Activated T-helper 9 cell treated with anti-CD3 and anti-CD28 coated beads, Interleukin-2, amount 50 U/mL, for 16 hours (primary cell): ENCODE measurements at regions not wholly inside any gene's neighbourhood (a gene's known extent, or its start where the extent isn't known, plus 50 kb on each side); places are given as distances from the start of the nearest gene placed in this dataset.
A peak's percentile ranks its signal among the peaks of the same experiment; 100 is the strongest.
"Not testable (repeated sequence)": the region's sequence is repeated elsewhere in the genome, so short reads cannot be mapped to it uniquely, and the experiment has no call there.

ENCODE experiments used
- DNase-seq: peaks from one replicate; pipeline ENCODE4 v3.0.0-alpha.2; 2020; ENCODE audit warnings: low read depth

DNA sequence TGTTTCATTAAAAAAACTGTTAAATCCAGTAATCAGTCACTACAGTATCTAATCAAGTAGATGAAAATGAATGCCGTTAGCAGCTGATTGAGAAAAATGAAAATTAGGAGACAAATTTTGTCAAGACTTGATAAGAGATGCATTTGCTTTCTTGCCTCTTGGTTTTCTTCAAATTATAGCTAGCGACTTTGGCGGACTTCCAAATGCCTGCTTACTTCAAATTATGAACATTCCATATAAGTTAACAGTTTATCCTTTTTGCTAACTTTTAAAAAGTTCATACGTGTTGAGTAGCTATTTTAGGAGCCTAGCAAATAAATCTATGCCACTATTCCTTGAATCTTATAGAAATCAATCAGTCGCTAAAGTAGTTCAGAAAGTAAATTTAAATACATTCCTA lies 58.8 kb downstream of the PPP4R3C start:
- DNase-seq = no peak

DNA sequence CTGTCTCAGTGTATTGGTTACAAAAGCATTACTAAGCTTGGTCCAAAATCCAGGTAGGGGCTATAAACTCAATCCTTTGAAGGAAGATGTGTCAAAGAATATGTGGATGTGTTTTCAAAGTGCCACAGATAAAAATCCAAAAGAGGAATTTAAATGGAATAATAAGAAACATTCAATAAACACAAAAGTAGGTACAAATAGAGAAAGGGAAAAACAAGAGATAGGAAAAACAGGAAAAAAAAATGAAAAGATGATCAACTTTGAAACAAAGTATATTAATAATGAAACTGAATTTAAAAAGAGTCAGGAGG lies 64.0 kb downstream of the PPP4R3C start:
- no peak for DNase-seq

- no peak for DNase-seq
Measured at GRCh38 chrX:27391623-27392022, 71.5 kb downstream of the PPP4R3C start.

DNA sequence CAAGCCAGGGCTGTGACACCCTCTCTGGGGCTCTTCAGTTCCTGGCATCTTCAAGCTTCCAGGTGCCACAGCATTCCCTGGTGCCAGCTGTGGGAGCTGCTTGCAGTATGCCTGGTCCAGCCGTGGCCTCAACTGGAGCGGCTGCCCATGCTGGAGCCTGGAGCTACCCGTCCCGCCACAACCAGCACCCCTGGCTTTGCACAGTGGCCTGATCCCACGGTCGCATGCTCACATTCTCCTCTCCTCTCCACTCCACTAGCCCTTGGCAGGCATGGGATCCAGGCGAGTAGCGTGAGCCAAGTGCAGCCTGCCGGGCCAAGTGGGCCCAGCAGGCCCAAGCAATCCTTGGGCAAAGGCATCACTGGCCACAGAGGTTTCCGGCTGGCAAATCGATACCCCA lies 81.7 kb downstream of the PPP4R3C start:
- DNase-seq = no peak

GRCh38 chrX:27380163-27380845 lies 82.8 kb downstream of the PPP4R3C start:
- DNase-seq = no peak

GRCh38 chrX:27354021-27354420 lies 109.1 kb downstream of the PPP4R3C start:
- DNase-seq = no peak

GRCh38 chrX:27350476-27350875 lies 112.7 kb downstream of the PPP4R3C start:
- no peak for DNase-seq

DNA sequence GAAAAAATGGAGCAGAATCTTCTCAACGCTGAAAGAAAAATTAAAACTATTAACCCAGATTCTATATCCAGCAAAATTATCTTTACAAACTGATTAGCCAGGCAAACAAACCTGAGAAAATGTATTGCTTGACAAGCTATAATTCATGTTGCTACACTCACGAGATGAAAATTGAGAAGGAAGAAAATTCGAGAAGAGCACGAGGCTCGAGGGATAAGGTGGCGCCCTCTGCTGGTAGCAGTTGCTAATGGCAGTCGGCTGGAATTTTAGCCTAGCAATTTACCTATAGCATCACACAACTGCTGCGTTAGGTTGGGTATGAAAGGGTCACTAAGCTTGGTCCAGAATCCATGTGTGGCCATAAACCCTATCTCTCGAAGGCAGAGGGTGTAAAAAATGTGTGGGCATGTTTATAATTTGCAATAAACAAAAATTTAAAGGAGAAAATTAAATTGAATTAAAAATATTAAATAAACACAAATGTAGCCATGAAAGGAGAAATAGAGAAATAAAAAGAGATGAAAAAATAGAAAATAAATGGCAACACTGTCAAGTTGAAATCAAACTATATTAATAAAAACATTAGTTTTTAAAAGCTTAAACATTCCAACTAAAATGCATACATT lies 126.6 kb downstream of the PPP4R3C start:
- DNase-seq = peak; percentile 4

GRCh38 chrX:27321632-27322031 lies 141.5 kb downstream of the PPP4R3C start:
- no peak for DNase-seq

GRCh38 chrX:27309406-27309805 lies 153.7 kb downstream of the PPP4R3C start:
- DNase-seq = no peak

GRCh38 chrX:27307546-27307945 lies 155.6 kb downstream of the PPP4R3C start:
- no peak for DNase-seq

GRCh38 chrX:27292552-27292951 lies 170.6 kb downstream of the PPP4R3C start:
- not testable (repeated sequence) for DNase-seq

DNA sequence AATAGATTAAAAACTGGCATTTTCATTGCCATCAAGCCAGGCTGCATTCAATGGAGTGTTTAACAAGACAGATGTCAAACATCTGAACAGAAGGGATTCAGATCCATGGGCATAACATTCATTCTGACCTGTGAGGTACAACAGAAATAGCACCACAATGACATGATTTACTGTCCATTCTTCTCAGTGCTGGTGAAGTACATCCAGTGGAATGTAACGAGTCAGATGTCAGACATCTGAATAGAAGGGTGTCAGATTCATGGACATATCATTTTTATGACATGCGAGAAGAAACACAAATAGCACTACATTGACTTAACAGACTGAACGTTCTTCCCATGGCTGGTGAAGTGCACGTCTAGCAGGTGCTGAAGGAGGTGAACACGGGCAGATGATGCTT lies 186.4 kb downstream of the PPP4R3C start:
- no peak for DNase-seq

GRCh38 chrX:27254656-27255055 lies 208.5 kb downstream of the PPP4R3C start:
- DNase-seq = no peak

DNA sequence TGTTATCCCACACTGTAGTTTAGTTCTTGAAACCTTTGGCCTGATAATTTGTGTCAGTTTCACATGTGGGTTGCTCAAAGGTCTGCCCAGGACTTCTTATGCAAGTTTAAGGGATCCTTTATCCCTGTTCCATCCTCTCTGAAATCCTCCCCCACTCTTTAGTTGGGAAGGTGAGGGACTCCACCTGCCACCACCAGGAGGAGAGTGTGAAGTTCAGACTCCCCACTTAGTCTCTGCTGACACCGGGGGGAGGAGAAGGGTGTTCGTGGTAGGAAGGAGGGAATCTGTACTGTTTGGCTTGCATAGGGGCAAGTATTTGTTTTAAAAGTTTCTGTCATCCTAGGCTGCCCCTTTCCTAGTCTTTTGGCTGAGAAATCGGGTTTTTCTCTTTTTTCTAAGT lies 211.8 kb downstream of the PPP4R3C start:
- no peak for DNase-seq

DNA sequence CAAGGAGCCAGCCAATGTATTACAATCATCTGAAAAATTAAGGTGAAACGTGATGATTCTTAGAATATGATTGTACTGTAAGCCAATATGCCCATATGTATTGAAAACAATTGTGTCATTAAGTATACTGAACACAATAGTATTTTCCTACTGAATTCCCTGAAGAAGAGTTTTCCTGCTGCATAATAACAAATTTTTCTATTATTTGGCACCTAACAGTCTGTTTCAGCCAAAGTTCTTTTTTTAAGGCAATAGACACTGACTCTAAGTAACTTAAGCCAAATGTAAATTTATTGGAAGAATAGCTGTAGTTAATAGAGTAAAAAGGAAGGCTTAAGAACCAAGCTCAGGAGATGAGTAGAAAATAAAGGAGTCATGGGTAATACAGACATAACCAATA lies 220.6 kb downstream of the PPP4R3C start:
- no peak for DNase-seq

DNA sequence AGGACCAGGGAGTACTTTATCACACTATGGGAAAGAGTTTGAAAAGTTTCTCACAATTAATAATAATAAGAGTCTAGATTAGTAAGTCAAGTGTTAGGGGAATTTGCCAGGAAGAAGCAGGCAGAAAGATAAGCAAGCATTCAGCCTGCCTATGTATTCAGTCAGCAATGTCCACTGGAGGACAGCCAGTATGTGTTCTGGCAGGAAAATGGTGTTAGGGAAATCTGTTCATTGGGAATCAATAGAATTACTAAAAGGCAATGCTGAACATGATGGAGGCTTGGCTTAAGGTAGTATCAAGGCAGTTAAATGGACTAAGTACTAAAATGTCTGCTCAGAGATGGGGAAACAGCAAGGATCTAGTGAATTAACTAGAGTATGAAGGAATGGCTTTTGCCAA lies 221.2 kb downstream of the PPP4R3C start:
- no peak for DNase-seq

GRCh38 chrX:27240042-27240441 lies 223.1 kb downstream of the PPP4R3C start:
- DNase-seq = not testable (repeated sequence)

- DNase-seq = no peak
Measured at GRCh38 chrX:27236681-27237080, 226.5 kb downstream of the PPP4R3C start.

DNA sequence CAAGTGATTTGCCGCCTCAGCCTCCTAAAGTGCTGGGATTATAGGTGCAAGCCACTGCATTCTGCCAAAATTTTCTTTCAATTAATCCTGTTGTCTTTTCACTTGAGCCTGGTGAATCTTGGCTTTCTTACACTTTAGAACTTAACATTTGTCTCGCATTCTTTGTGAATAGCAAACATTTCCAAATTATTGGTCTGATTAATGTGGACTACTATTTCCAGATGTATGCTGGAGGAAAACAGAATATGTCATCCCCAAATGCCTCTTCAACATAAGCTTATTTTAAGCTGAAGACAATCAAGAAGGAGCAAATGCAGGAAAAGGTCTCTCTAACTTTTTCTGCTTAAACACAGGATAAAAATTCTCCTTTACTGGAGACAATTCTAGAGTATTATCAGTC lies 233.4 kb downstream of the PPP4R3C start:
- no peak for DNase-seq

GRCh38 chrX:27222661-27223060 lies 240.5 kb downstream of the PPP4R3C start:
- no peak for DNase-seq

GRCh38 chrX:27186671-27187070 lies 276.5 kb downstream of the PPP4R3C start:
- no peak for DNase-seq

GRCh38 chrX:27163236-27163635 lies 299.9 kb downstream of the PPP4R3C start:
- no peak for DNase-seq

DNA sequence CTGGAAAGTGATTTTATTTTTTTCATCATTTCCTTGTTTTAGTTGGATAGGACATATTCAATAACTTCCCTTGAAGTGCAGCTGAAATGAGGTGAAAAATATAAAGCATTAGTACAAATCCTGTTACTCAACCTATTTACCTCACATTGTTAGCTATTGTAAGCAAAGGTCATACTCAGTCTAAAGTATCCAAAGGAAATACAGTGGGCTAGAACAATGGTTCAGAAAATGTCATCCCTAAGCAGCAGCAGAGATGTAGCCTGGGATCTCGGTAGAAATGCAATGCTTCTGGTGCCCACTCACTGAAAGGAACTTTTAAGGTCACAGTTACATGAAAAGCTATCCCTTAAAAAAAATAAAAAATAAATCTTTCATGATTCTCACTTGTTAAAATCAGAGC lies 300.6 kb downstream of the PPP4R3C start:
- DNase-seq = no peak
